NT2/D1 (cell line): ENCODE measurements at regions not wholly inside any gene's neighbourhood (a gene's known extent, or its start where the extent isn't known, plus 50 kb on each side); places are given as distances from the start of the nearest gene placed in this dataset.

Experiments
- YY1 ChIP-seq: IDR thresholded peaks from 2 replicates; pipeline ENCODE4 v1.6.1; 2011; ENCODE audit not compliant: insufficient read length, insufficient read depth
- ZNF274 ChIP-seq: IDR thresholded peaks from 2 replicates; pipeline ENCODE4 v1.6.1; 2011; ENCODE audit warnings: mild to moderate bottlenecking, low read depth, low read length

GRCh38 chr5:92409134-92409533, 1026.0 kb upstream of the ARRDC3 start:
- TF ChIP-seq ZNF274 (no peak), YY1 (no peak)
